Transverse colon (tissue), 4 donors: ENCODE measurements at regions not wholly inside any gene's neighbourhood (a gene's known extent, or its start where the extent isn't known, plus 50 kb on each side); places are given as distances from the start of the nearest gene placed in this dataset.

Source experiments
- DNase-seq: peaks from one replicate; pipeline ENCODE4 v3.0.0-alpha.2; 2019
- H3K27ac ChIP-seq, 4 donors: fragments of 200-600 bp; sonication (generic); 2 replicates each; pipeline ENCODE4 v1.5.1; 2016 to 2018; ENCODE audit warnings: inconsistent platforms in 4 of 4
- H3K27me3 ChIP-seq: fragments of 200-600 bp; sonication (generic); 2 replicates; pipeline ENCODE4 v1.5.1; 2017; ENCODE audit warnings: inconsistent platforms
- H3K36me3 ChIP-seq, 4 donors: fragments of 200-600 bp; sonication (generic); 2 replicates each; pipeline ENCODE4 v1.5.1; 2017 to 2019; ENCODE audit warnings: inconsistent platforms in 4 of 4
- H3K4me1 ChIP-seq, 4 donors: fragments of 200-600 bp; sonication (generic); 2 replicates each; pipeline ENCODE4 v1.5.1; 2017 to 2020; ENCODE audit warnings: inconsistent platforms in 4 of 4
- H3K4me3 ChIP-seq, 4 donors: fragments of 200-600 bp; sonication (generic); 1 replicate in 1 of 4; 2 replicates in 3 of 4; pipeline versions ENCODE4 v1.5.1 to v1.6.1; 2017 to 2019; ENCODE audit warnings: inconsistent platforms in 4 of 4
- H3K9me3 ChIP-seq, 2 donors: fragments of 200-600 bp; sonication (generic); 2 replicates each; pipeline ENCODE4 v1.5.1; 2017 to 2019; ENCODE audit warnings: inconsistent platforms in 2 of 2
- EP300 ChIP-seq: sonication (generic); formaldehyde crosslinking; IDR thresholded peaks from one replicate; pipeline ENCODE4 v1.6.1; 2017; ENCODE audit warnings: antibody characterized with exemption, low read depth
- POLR2A ChIP-seq: fragments of 450-650 bp; IDR thresholded peaks from one replicate; pipeline ENCODE4 v1.6.1; 2016; ENCODE audit warnings: antibody characterized with exemption, mild to moderate bottlenecking, moderate library complexity
- POLR2AphosphoS5 ChIP-seq, 3 donors: sonication (generic); formaldehyde crosslinking; IDR thresholded peaks; one replicate each; pipeline ENCODE4 v1.6.1; 2016; ENCODE audit warnings: antibody characterized with exemption in 3 of 3
- WGBS, 2 donors: methylation state at CpG; one replicate each; pipeline ENCODE4 v1.1.5; 2018; ENCODE audit warnings: low coverage in 1 of 2; 5-methylcytosine and 5-hydroxymethylcytosine counted together
- in situ Hi-C, 4 donors: fragments of 200-750 bp; cut with MboI; loops; one replicate each; pipeline versions ENCODE4 v1.15.0 to v1.15.1; 2017; ENCODE audit warnings: low sequenced_read_pairs in 3 of 4, low pct_ligation_motif_present in 1 of 4, low pct_unique_long_range_greater_than_20kb in 1 of 4
- intact Hi-C: fragments of 100-400 bp; cut with DNase I; formaldehyde crosslinking; loops from one replicate; pipeline ENCODE4 v1.15.1; 2023; ENCODE audit warnings: low total_unique reads
- TF ChIP-seq, protein P1 (sequence below), 5 experiments: fragments of 200-600 bp in 3 of 5; fragments of 450-650 bp in 2 of 5; sonication (generic) in 3 of 5; IDR thresholded peaks; 1 replicate in 2 of 5; 2 replicates in 3 of 5; pipeline ENCODE4 v1.5.1; 2016 to 2017; ENCODE audit warnings: antibody characterized with exemption in 5 of 5, inconsistent platforms in 3 of 5, mild to moderate bottlenecking in 2 of 5, moderate library complexity in 1 of 5

DNA sequence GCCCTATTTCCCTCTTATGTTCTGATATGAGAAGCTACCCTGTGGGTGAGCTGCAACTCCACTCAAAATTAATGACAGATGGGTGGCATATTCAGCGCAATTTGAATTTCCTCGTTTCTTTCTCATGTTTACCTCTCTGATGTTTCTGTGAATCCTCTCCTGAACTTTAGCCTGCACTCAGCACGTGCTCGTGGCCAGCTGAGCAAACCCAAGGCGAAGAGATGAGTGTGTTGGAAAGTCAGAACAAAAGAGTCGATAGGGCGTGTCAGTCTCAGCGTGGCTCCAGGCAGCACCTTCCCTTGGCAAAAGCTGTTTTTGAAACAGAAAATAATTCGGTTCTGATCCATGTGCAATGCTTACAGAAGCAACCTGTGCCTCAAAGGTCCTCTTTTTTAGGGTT lies 226.1 kb upstream of the GMDS start:
- H3K36me3 ChIP-seq: no peaks in the 10 kb centered on the region
- peaks cover 3% of the 10 kb centered on the region for H3K27me3 ChIP-seq
- no peak overlapping the region for H3K4me3 ChIP-seq
- H3K4me1 ChIP-seq: no peaks in the 10 kb centered on the region
- TF ChIP-seq POLR2A (no peak), POLR2AphosphoS5 (IDR thresholded peaks at IDR 0.05) (no peak), EP300 (no peak)
- TF ChIP-seq, protein P1, sequence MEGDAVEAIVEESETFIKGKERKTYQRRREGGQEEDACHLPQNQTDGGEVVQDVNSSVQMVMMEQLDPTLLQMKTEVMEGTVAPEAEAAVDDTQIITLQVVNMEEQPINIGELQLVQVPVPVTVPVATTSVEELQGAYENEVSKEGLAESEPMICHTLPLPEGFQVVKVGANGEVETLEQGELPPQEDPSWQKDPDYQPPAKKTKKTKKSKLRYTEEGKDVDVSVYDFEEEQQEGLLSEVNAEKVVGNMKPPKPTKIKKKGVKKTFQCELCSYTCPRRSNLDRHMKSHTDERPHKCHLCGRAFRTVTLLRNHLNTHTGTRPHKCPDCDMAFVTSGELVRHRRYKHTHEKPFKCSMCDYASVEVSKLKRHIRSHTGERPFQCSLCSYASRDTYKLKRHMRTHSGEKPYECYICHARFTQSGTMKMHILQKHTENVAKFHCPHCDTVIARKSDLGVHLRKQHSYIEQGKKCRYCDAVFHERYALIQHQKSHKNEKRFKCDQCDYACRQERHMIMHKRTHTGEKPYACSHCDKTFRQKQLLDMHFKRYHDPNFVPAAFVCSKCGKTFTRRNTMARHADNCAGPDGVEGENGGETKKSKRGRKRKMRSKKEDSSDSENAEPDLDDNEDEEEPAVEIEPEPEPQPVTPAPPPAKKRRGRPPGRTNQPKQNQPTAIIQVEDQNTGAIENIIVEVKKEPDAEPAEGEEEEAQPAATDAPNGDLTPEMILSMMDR (IDR thresholded peaks at IDR 0.05): no peak
- no peaks in the 10 kb centered on the region for H3K9me3 ChIP-seq
- no peak overlapping the region for H3K27ac ChIP-seq
- WGBS, 2 donors: 55 to 57% methylated on average over 1 to 9 of the region's 9 CpGs
- intact Hi-C loops: no loop called here
- no peak for DNase-seq
- in situ Hi-C loops: no loop called here

DNA sequence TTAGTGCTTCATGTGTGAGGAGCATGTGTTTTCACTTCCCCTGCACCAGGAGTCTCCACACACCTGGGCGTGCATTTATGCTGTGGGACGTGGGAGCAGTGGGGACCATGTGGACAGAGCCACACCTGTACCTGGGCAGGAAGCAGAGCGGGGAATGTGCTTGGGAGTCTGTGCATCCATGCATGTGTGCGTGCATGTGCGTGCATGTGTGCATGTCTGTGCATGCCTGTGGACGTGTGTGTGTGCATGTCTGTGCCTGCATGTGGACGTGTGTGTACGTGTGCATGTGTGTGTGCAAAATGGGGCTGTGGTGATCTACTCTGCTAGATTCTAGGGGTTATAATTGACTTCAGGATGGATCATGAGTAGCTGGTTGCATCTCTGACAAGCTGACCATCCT lies 224.0 kb upstream of the GMDS start:
- TF ChIP-seq EP300 (no peak), POLR2A (no peak)
- TF ChIP-seq, protein P1 (IDR thresholded peaks at IDR 0.05): no peak
- no peak overlapping the region for H3K4me3 ChIP-seq
- intact Hi-C loops: no loop called here
- no peaks in the 10 kb centered on the region for H3K36me3 ChIP-seq
- no peaks in the 10 kb centered on the region for H3K9me3 ChIP-seq
- WGBS, 2 donors: 92% methylated on average over 8 of the region's 8 CpGs; no CpG with 5 or more reads in 1 of the 2 donors
- in situ Hi-C loops: no loop called here
- no peaks in the 10 kb centered on the region for H3K4me1 ChIP-seq
- H3K27ac ChIP-seq: no peak overlapping the region
- no peak for DNase-seq
- H3K27me3 ChIP-seq: peaks cover 3% of the 10 kb centered on the region

DNA sequence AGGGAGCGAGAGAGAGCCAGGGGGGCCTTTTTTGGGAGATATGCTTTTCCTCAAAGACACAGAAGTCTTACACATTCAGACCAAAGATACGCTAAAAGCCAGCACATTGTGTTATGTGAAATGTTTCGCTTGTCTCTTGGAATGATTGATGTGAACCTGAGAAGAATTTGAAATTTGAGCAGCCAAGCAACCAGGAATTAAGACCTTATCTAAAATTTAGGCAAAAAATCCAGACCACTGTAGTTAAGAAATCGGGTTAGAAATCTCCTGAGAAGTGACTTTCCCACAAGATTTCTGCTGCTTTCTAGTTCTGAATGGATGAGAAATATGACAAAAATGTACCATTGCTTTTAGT lies 223.2 kb upstream of the GMDS start:
- in situ Hi-C loops: no loop called here
- TF ChIP-seq EP300 (no peak), POLR2AphosphoS5 (IDR thresholded peaks at IDR 0.05) (no peak), POLR2A (no peak)
- TF ChIP-seq, protein P1 (IDR thresholded peaks at IDR 0.05): no peak
- intact Hi-C loops: no loop called here
- H3K27ac ChIP-seq: no peak overlapping the region
- no peaks in the 10 kb centered on the region for H3K36me3 ChIP-seq
- WGBS, 2 donors: 71 to 79% methylated on average over 4 of the region's 4 CpGs
- no peak for DNase-seq
- no peaks in the 10 kb centered on the region for H3K9me3 ChIP-seq
- H3K27me3 ChIP-seq: peaks cover 3% of the 10 kb centered on the region
- H3K4me3 ChIP-seq: no peak overlapping the region
- H3K4me1 ChIP-seq: no peaks in the 10 kb centered on the region

DNA sequence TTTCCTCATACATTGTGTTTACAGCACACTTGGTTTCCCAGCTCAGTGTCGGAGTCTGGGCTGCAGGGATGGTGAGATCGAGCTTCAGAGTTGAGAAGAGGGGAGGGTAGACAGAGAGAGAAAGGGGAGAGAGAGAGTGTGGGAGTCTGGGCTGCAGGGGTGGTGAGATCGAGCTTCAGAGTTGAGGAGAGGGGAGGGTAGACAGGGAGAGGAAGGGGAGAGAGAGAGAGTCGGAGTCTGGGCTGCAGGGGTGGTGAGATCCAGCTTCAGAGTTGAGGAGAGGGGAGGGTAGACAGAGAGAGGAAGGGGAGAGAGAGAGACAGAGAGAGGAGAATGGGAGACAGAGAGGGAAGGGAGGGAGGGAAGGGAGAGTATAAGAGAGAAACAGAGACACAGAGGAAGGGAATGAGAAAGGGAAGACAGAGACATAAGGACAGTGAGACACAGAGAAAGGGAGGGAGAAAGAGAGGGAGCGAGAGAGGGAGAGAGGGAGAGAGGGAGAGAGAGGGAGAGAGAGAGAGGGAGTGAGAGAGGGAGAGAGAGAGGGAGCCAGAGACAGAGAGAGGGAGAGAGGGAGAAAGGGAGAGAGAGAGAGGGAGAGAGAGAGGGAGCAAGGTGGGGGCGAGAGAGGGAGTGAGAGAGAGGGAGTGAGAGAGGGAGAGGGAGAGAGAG lies 222.7 kb upstream of the GMDS start:
- DNase-seq: no peak
- Histone ChIP-seq H3K36me3 (no peaks in the 10 kb centered on the region), H3K4me3 (no peak overlapping the region), H3K4me1 (no peaks in the 10 kb centered on the region), H3K27me3 (peaks cover 3% of the 10 kb centered on the region), H3K9me3 (no peaks in the 10 kb centered on the region), H3K27ac (no peak overlapping the region)
- WGBS, 2 donors: 62 to 78% methylated on average over 6 of the region's 6 CpGs
- in situ Hi-C loops: no loop called here
- TF ChIP-seq POLR2AphosphoS5 (IDR thresholded peaks at IDR 0.05) (no peak), EP300 (no peak)
- TF ChIP-seq, protein P1 (IDR thresholded peaks at IDR 0.05): no peak
- intact Hi-C loops: no loop called here
